GM12873 (cell line): ENCODE measurements at regions not wholly inside any gene's neighbourhood (a gene's known extent, or its start where the extent isn't known, plus 50 kb on each side); places are given as distances from the start of the nearest gene placed in this dataset.

ENCODE experiments used
- TF ChIP-seq, protein P1 (sequence below): IDR thresholded peaks from 2 replicates; pipeline ENCODE4 v1.5.1; 2012; ENCODE audit warnings: low read depth, mild to moderate bottlenecking, moderate library complexity, low read length, control low read depth; ENCODE audit not compliant: insufficient read depth; ENCODE audit errors: missing control alignments

DNA sequence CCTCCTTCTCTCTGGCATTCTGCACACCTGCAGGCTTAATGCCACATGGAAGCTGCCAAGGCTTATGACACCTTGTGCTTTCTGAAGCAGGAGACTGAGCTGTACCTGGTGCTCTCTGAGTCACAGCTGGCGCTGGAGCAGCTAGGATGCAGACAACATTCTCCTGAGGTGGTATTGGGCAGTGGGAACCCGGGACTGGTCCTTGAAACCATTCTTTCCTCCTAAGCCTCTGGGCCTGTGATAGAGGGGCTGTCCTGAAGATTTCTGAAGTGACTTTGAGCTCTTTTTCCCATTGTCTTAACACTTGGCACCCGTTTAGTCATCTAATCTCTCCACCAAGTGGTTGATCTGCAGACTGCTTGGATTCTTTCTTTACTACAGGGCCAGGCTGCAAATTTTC lies 508.4 kb downstream of the TFEC start:
- TF ChIP-seq, protein P1, sequence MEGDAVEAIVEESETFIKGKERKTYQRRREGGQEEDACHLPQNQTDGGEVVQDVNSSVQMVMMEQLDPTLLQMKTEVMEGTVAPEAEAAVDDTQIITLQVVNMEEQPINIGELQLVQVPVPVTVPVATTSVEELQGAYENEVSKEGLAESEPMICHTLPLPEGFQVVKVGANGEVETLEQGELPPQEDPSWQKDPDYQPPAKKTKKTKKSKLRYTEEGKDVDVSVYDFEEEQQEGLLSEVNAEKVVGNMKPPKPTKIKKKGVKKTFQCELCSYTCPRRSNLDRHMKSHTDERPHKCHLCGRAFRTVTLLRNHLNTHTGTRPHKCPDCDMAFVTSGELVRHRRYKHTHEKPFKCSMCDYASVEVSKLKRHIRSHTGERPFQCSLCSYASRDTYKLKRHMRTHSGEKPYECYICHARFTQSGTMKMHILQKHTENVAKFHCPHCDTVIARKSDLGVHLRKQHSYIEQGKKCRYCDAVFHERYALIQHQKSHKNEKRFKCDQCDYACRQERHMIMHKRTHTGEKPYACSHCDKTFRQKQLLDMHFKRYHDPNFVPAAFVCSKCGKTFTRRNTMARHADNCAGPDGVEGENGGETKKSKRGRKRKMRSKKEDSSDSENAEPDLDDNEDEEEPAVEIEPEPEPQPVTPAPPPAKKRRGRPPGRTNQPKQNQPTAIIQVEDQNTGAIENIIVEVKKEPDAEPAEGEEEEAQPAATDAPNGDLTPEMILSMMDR, result no peak

DNA sequence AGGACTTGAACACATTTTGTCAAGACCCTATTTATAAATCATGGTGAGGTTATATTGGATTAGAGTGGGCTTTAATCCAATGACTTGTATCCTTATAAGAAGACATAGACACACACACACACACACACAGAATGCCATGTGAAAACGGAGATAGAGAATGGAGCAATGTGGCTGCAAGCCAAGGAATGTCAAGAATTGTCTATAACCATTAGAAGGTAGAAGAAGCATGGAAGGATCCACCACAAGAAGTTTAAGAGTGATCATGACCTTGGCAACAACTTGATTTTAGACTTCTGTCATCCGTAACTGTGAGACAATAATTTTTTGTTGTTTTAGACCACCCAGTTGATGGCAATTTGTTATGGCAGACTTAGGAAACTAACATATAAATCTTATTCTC lies 514.2 kb downstream of the TFEC start:
- TF ChIP-seq, protein P1, result no peak

DNA sequence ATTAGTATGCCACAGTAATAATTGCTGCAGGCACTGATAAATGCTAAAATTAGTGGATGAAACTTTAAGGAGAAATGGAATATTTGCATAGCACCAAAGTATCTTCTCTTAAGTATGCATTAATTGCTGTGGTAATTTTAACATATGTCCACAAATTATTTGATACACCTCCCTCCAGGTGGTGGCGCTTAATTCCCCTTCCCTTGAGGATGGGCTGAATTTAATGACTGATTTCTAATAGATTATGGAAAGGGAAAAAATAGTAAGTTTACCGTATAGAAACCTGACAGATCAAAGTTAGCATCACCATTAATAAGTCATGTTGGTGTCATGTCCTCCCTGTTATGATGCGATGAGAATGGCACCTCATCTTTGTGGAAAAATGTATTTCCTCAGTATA lies 519.2 kb downstream of the TFEC start:
- TF ChIP-seq, protein P1, result no peak

DNA sequence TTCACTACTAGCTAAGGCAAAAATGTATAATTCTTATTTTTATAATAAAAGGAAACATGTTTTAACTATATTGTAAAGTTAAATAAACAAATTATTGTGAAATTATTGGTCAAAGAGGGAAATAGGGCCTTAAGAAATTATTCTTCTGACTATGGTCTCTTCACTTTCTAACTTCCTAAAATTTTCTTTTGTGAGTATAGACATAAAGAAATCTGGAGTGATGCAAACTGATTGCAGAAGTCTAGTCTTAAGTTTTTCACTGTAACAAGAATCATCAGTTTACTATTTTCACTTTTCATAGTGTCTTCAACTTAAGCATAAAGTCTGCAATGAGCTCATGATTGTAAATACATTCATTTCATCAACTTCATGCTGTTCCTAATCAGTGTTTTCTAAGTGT lies 525.4 kb downstream of the TFEC start:
- TF ChIP-seq, protein P1, result no peak

DNA sequence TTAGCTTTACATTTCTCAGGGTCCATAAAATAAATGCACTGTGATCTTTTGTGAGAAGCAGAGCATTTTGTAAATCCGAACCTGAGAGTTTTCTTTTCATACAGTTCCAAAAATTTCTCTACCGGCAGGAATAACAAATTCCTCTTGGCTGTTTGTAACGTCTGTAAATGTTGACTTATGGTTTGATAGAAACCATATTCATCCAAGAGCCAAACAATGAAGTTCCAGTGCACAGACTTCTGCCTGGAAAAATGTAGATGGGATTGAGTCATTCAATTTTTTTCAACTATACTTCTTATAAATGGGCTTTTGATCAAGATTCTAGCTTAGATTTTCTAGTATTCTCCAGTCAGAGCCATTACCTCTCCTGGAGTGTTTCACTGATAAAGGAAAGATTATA lies 530.6 kb downstream of the TFEC start:
- TF ChIP-seq, protein P1, result no peak

DNA sequence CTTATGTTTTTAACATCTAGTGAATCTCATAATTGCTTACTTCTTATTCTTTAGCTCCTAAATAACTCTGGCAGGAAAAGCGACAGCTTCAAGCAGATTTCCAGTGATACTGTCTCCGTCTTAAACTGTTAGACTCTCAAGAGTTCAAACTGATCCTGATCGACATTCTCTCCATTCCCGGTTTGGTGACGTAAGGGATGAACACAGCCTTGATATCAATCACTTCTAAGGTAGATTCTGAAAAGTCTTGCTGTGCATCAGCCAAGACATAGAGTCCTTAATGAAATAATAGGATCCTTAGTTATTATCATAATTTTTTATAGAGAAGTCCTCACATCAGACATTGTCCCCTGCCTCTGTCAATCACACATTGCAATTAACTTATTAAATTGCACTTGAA lies 534.6 kb downstream of the TFEC start:
- TF ChIP-seq, protein P1, result no peak

DNA sequence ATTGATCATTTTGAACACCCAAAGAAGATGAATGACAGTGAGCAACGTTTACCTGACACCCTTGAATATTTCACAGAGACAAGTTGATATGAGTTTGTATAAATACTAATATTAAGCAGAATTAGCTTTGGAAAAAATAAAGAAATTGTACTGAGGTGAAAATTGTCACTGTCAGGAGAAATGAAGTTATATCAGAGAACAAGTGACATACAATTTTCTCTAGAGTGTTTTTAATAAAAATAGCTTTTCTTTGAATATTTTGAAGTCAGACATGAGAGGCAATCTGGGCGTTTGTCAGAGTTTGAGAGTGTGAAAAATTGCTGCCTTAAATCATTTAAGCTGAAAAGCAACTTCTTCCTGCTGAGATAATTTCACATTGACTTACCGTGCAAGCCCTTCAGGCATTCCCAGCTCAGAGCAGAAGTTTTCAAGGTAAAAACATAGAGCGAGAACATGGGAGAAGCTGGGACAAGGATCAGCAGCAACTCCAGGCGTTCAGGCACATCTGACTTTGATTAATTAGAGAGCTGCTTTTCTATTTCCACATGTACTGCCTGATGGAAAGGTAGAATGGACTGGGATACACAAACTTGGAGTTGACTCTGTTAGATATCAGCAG lies 535.9 kb downstream of the TFEC start:
- TF ChIP-seq, protein P1, result no peak
